GM18499 (cell line): ENCODE measurements at regions not wholly inside any gene's neighbourhood (a gene's known extent, or its start where the extent isn't known, plus 50 kb on each side); places are given as distances from the start of the nearest gene placed in this dataset.
A peak's percentile ranks its signal among the peaks of the same experiment; 100 is the strongest.
"Not testable (repeated sequence)": the region's sequence is repeated elsewhere in the genome, so short reads cannot be mapped to it uniquely, and the experiment has no call there.

Source experiments
- ATAC-seq: cut with Tn5 transposase; IDR thresholded peaks from one replicate; pipeline ENCODE4 v1.9.1; 2021; ENCODE audit warnings: moderate number of reproducible peaks; ENCODE audit not compliant: insufficient read depth, unreplicated experiment

DNA sequence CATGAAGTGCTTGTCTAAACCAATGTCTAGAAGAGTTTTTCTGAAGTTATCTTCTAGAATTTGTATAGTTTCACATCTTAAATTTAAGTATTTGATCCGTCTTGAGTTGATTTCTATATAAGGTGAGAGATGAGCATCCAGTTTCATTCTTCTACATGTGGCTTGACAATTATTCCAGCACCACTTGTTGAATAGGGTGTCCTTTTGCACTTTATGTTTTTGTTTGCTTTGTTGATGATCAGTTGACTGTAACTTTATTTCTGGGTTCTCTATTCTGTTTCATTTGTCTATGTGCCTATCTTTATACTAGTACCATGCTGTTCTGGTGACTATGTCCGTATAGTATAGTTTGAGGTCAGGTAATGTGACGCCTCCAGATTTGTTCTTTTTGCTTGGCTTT, 426.6 kb upstream of the CHRM2 start:
- no peak for ATAC-seq

DNA sequence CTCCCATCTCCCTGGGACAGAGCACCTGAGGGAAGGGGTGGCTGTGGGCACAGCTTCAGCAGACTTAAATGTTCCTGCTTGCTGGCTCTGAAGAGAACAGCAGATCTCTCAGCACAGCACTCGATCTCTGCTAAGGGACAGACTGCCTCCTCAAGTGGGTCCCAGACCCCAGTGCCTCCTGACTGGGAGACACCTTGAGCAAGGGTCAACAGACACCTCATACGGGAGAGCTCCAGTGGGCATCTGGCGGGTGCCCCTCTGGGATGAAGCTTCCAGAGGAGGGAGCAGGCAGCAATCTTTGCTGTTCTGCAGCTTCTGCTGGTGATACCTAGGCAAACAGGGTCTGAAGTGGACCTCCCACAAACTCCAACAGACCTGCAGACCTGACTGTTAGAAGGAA, 436.7 kb upstream of the CHRM2 start:
- ATAC-seq = not testable (repeated sequence)

DNA sequence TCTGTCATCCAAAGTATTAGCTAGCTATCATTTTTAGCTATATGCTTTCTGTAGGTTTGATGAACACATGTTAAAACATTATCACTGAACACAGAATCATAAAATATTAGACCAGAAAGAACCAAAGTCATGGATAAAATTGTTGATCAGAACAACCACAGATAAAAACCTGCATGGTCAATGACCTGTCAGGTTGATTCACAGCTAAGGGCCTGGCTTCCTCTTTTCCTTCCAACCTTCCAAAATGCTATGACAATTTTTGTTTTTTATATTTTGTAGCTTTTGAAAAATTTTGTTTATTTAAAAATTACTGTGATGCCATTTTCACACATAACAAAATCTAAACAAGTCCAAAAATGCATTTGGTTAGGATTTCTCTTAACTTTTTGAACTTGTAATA, 444.4 kb upstream of the CHRM2 start:
- ATAC-seq = no peak

DNA sequence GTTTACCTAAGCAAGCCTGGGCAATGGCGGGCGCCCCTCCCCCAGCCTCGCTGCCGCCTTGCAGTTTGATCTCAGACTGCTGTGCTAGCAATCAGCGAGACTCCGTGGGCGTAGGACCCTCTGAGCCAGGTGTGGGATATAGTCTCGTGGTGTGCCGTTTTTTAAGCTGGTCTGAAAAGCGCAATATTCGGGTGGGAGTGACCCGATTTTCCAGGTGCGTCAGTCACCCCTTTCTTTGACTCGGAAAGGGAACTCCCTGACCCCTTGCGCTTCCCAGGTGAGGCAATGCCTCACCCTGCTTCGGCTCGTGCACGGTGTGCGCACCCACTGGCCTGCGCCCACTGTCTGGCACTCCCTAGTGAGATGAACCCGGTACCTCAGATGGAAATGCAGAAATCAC, 442.6 kb upstream of the MTPN start:
- not testable (repeated sequence) for ATAC-seq

DNA sequence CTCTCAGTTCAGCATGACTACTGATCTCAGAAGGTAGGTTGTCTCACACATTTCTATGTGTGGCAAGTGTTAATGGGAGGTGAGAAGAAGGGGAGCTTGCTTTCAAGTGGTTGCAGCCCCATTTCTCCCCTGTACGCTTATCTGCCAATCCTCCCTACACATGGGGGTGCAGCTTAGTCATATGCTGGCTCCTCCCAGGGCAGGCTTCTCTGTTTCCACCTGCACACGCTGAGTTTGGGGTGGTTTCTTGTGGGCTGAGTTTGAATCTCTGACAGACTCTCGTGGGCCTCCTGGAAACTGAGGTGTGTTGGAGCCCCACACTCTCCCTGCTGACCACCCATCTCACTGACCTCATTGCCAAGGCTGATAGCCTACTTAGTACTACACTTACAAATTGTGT, 435.8 kb upstream of the MTPN start:
- no peak for ATAC-seq

DNA sequence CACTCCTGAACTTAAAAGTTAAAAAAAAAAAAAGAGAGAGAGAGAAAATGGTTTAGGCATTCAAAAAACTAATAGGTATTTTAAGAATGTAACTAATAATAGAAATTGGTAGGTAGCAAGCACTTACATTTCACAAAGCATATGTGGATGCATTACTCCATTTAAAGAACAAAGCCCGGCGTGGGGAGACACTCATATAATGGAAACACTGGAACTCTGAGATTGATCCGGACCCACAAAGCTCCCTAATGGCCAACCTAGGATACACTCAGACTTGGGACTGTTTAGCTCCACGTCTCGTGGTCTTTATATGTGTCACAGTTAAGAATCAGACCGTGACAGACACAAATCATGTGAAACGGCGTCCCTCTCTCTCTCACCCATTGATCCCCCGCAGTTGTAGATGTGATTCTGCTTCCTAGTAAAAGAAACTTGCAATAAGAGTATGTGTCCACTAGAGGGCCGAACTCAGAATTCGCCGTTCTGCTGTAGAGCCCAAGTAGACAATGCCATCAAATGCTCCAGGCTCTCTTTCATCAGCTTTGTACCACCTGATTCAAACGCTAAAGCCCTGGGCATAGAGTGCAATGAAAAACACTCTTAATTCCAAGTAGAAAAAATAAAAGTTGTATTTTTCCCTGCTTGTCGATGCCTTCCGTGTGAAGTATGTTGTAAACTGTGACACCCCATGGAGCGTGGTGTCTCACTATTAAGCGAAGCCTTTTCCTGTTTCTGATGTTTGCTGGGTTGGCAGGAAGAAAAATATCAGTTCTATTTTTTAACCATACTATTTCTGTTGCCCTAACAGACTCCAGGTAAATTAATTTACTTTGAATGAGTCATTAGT, 429.0 kb upstream of the MTPN start:
- ATAC-seq = peak; percentile 92

DNA sequence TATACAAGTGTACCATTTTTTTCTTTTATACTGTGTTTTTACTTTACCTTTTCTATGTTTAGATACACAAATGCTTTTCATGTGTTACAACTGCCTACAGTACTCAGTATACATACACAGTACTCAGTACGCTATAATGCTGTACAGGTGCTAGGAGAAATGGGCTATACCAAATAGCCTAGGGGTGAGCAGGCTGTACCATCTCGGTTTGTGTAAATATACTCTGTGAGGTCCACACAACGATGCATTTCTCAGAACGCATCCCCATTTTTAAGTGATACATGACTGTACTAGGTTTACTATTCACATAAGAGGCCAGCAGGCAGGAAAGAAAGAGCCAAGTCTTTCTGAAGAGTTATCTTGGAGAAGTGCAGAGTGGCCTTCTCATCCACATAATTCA, 426.4 kb upstream of the MTPN start:
- ATAC-seq = no peak

DNA sequence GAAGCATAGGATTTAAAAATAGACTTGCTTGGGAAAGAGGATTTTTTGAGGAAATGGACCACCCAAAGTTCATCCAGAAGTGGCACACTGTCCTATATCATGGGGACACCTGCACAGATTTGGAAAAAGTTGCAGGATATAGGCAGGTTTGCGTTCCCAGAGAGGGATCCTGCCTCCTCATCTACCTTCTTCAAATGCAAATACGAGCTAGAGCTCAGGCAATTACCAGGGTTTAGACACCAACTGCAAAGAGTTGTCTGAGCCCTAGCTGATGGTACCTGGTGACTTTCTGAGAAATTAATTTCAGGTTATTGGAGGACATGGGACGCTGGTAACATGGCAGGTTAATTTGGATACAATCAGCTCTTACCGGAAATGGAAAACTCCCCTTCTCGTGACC, 423.7 kb upstream of the MTPN start:
- ATAC-seq = no peak

DNA sequence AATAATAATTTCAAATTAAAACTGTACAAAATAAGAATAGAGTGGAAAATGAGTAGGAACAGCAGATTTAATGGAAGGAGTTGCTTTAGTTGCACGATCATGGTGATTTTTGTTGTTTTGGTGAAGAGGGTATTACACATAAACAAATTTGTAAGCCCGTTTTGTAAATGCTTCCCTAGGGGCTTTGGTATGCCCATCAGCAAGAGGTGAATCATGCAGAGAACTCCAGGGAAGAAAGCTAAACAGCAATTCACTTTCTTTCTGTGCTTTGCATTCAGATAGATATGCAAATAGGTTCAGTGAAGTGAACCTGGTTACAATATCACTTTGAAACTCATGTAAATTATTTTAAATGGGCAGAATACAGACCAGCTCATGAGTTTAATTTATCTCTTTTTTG, 422.2 kb upstream of the MTPN start:
- no peak for ATAC-seq

DNA sequence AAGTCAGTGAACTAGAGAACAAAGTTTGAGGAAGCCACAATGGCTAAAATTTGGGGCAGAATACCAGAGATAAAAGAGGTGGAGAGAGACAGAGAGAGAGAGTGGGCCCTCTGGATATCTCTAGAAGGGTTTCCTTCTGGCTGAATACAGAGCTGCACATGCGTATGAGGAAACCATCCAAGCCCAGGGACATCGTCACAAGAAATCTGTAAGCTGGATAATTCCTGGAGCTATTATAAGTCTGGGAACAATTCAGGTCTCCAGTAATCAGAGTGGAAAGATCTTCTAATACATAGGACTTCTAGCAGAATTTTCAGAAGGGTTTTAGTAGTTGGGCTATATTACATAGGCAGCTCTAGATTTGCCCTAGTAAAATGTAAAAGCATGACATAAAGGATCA, 415.7 kb upstream of the MTPN start:
- ATAC-seq = no peak

DNA sequence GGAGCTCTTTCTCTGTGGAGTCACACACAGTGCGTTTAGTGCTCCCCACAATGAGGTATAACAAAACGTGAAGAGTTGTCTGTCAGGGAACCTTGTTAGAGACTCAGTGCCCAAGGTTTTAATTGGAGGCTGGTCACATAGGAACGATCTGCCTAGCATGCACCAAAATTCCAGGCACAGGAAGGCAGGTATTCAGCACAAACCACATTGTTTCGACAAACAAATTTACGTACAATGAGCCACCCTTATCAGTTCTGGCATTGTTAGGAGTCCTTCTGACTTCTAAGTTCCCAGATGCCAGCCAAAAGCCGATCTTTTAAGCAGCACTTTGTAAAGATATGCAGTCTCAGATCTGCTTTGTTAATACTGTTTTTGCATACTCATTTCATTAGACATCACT, 414.2 kb upstream of the MTPN start:
- no peak for ATAC-seq

DNA sequence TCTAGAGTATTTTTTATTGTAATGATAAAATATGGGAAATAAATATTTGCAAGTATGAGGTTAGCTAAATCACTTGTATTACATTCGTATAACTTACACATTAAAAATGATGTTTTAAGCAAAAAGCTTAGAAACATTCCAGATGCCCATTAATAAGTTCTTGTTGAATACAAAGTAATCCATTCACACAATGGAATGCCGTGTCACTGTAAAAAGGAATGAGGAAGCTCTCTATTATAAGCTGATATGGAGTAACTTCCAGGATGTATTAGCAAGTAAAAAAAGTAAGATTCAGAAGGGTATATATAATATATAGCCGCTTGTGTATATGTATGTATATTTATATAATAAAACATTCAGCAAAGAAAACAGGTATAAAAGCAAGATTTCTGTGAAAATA, 412.8 kb upstream of the MTPN start:
- no peak for ATAC-seq

DNA sequence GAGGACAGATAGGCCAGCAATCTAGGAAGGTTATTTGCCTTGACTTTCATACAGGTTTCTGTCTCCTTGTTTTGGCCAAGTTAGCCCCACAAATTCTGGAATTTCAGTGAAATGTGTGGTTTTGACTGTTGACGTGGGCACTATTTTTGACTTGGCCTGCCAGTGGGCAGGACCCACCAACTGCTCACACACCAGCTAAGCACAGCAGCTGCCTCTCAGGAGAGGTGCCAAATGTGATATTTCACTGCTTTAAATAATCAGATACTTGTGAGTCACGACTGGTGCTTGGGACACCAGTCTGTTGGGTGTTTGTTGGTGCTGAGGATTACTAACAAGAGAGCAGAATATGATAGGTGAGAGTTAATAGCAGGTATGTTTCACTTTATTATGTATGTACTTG, 409.7 kb upstream of the MTPN start:
- no peak for ATAC-seq

DNA sequence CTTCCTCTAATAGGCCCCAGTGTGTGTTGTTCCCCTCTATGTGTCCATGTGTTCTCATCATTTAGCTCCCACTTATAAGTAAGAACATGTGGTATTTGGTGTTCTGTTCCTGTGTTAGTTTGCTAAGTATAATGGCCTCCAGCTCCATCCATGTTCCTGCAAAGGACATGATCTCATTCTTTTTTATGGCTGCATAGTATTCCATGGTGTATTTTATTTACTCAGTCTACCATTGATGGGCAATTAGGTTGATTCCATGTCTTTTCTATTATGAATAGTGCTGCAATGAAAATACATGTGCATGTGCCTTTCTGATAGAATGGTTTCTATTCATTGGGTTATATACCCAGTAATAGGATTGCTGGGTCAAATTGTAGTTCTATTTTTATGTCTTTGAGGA, 394.2 kb upstream of the MTPN start:
- ATAC-seq = not testable (repeated sequence)

DNA sequence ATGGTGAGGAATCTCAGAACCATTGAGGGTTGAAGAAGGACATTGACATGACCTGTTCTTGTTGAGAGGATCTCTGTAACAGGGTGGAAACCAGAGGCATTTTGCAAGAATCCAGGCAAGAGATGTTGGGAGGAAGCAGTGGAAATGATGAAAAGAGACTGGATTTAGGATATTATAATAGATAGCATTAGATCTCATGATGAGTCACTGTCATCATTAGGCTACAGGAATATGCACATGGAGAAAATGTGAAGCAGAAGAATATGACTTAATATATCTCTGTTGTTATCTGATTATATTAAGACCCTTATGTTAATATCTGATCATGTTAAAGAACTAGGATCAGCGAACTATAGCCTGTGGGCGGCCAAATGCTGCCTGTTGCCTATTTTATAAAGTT, 393.0 kb upstream of the MTPN start:
- no peak for ATAC-seq

DNA sequence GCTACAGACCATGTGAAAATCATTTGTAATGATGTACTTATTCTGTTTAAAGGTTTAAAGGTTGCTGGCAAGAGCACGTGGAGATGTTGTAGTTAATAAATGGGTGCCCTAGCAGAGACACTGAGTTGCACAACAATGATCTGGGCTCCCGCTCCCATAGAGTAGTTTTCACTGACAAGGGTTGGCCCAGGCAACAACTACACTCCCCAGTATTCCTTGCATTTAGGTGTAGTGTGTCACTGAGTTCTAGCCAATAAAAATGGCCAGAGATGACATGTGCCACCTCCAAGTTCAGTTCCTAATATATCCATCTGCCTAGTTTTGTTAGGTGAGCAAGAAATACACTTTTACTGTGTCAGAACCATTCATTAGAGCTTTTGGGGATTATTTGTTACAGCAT, 392.1 kb upstream of the MTPN start:
- no peak for ATAC-seq

DNA sequence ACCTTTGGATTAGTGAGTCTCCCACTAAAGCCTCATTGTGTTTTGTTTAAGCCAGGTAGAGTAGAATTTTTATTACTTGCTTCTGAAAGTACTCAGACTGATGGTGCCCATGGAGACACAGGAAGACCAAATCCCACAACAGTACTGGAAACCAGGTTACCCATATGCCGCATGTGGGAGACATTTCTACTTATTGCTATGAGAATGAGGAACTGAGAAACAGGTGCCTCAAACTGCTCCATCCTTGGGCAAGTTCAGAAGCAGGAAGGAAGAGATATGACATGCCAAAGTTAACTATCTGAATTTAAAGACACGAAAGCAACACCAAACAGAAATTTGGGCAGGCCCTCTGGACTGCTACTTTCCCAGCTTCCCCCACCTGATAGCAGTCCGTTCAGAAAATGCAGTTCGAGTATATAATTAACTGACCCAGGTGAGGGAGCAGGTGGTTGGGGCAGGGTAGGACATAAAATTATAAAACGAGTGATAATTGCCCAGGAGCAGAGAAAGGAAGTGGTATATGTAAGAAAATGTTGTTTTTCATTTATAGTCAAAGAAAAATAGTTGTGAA, 382.3 kb upstream of the MTPN start:
- peak; percentile 96 for ATAC-seq

DNA sequence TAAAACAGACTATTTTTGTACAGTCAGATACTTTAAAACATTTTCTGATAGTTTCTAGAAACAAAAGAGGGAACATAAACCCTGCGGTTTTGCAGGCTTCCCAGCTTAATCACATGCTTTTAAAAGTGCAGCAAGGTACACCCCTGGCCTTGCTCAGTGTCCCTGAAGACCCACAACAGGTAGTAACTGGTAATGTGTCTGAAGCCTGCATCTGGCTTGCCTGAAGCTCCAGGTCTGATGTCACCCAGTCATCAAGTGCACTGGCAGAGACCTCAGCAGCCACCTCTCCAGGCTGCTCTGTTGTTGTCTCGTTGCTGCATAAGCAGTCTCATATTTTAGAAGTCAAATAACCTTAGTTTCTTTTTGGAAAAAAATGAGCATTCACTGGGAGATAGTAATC, 376.1 kb upstream of the MTPN start:
- peak; percentile 52 for ATAC-seq

DNA sequence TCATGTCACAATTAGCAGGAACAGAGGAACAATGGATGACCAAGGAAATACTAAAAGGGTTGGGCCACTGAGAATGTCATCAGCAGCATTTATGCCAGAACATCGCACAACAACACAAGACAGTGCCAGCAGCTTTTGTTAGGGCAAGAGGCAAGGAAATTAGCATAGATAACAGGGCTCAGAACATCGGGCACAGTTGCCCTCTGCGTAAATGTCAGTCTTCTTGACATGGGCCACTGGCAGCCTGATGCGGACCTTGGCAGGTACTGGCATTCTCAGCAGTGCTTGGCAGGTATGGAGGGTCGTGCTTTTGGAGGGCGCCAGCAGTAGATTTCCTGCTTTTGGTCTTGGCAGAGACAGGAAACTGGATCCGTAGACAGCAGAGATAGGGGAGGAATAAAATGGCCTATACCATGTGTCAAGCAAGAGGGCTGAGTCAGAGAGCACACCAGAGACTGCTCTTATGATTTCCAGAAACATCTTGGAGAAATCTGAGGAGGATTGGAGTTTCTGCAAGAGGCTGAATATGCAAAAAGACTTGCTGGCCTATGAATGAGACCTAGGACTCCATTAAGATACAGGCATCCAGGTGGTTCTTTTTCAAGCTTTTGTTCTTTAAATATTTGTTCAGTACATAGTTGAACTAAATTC, 371.5 kb upstream of the MTPN start:
- no peak for ATAC-seq

DNA sequence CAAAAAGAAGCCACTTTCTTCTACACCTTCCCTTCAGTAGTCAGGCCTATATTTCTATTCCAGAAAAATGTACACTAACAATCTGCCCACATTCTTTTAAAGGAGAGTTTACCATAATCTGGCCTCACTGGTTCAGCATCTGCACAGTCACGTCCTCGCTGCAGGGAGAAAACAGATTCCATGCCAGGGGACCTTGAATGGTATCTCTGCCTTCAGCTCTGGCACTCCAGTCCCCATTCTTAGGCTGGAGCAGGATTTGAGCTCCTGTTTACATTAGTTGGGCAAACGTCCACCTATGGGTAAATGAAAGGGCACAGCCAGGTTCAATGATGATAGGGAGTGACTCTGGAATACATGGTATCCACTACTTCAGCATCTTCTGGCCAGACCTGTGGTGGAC, 371.0 kb upstream of the MTPN start:
- ATAC-seq = no peak

DNA sequence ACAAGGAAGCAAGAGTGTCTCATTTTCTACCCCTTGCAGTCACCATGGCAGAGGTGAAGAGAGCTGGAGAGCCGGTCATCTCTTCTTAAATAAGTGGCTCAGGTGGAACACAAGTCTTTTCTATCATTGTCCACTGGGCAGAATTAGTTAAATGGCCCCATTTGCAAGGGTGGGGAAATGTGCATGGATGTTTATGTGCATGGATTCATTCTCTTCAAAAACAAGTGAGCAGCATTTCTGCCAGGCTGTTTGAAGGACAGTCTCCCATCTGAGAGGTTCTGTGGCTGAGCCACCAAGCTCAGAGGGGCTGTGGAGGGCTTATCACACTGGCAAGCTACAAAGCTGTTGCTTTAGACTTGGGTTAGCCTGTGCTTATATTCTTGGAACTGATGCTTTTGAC, 370.3 kb upstream of the MTPN start:
- ATAC-seq = no peak

DNA sequence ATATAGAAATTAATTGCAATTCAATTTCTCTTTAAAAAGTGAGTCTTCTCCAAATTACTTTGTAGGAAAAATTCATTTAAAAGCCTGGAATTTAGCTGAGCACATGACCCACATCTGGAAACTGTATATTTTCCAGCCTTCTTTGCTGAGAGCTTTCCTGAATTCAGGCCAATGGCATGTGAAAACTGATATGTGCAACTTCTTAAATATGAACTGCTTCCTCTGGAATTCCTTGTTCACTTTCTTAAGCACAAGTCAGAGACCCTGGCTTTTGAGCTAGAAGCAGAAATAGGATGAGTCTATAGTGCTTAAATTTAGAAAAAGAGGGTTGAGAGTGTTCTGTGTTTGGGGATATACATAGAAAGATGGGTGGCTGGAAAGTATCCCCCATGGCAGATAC, 365.1 kb upstream of the MTPN start:
- ATAC-seq = no peak
